H9 (cell line): ENCODE measurements at regions not wholly inside any gene's neighbourhood (a gene's known extent, or its start where the extent isn't known, plus 50 kb on each side); places are given as distances from the start of the nearest gene placed in this dataset.

Source experiments
- DNase-seq: peaks from one replicate; pipeline ENCODE4 v3.0.0-alpha.2; 2017
- H2AFZ ChIP-seq: one replicate; pipeline ENCODE4 v1.6.1; 2013; ENCODE audit warnings: mild to moderate bottlenecking, low read length, control low read depth, moderate library complexity
- H2AK5ac ChIP-seq: 2 replicates; pipeline ENCODE4 v1.6.1; 2013; ENCODE audit warnings: low read length, control low read depth, mixed read lengths; ENCODE audit not compliant: insufficient read length
- H2BK120ac ChIP-seq: one replicate; pipeline ENCODE4 v1.6.1; 2013; ENCODE audit warnings: low read depth, mild to moderate bottlenecking, low read length, control low read depth, inconsistent platforms; ENCODE audit not compliant: poor library complexity, severe bottlenecking
- H2BK12ac ChIP-seq: 2 replicates; pipeline ENCODE4 v1.6.1; 2013; ENCODE audit warnings: low read length, control low read depth, mixed read lengths, low read depth; ENCODE audit not compliant: insufficient read length
- H2BK15ac ChIP-seq: 2 replicates; pipeline ENCODE4 v1.6.1; 2013; ENCODE audit warnings: low read depth, low read length, control low read depth
- H2BK20ac ChIP-seq: one replicate; pipeline ENCODE4 v1.6.1; 2013; ENCODE audit warnings: low read depth, mild to moderate bottlenecking, low read length, control low read depth, inconsistent platforms; ENCODE audit not compliant: poor library complexity, severe bottlenecking
- H2BK5ac ChIP-seq: 2 replicates; pipeline ENCODE4 v1.6.1; 2013; ENCODE audit warnings: low read length, control low read depth, mixed read lengths; ENCODE audit not compliant: insufficient read length
- H3K14ac ChIP-seq: 2 replicates; pipeline ENCODE4 v1.6.1; 2013; ENCODE audit warnings: low read length, control low read depth; ENCODE audit not compliant: insufficient read depth
- H3K18ac ChIP-seq: 2 replicates; pipeline ENCODE4 v1.6.1; 2013; ENCODE audit warnings: low read depth, mild to moderate bottlenecking, mixed read lengths, low read length, control low read depth; ENCODE audit not compliant: insufficient read length
- H3K23ac ChIP-seq: 2 replicates; pipeline ENCODE4 v1.6.1; 2013; ENCODE audit warnings: low read length, control low read depth, mixed read lengths, low read depth; ENCODE audit not compliant: insufficient read length
- H3K23me2 ChIP-seq: 2 replicates; pipeline ENCODE4 v1.6.1; 2013; ENCODE audit warnings: low read depth, mild to moderate bottlenecking, mixed read lengths, low read length, control low read depth; ENCODE audit not compliant: insufficient read length, poor library complexity, severe bottlenecking
- H3K27ac ChIP-seq: 2 replicates; pipeline ENCODE4 v1.5.1; 2013; ENCODE audit warnings: low read length, control low read depth, mixed read lengths, low read depth; ENCODE audit not compliant: insufficient read length
- H3K27me3 ChIP-seq: 2 replicates; pipeline ENCODE4 v1.6.1; 2013; ENCODE audit warnings: low read length, control low read depth, inconsistent platforms; ENCODE audit not compliant: insufficient read depth
- H3K4ac ChIP-seq: 2 replicates; pipeline ENCODE4 v1.6.1; 2013; ENCODE audit warnings: low read depth, mild to moderate bottlenecking, control low read depth, inconsistent platforms, low read length, moderate library complexity
- H3K4me1 ChIP-seq: 2 replicates; pipeline ENCODE4 v1.6.1; 2013; ENCODE audit warnings: low read length, control low read depth, inconsistent platforms; ENCODE audit not compliant: insufficient read depth
- H3K4me2 ChIP-seq: 2 replicates; pipeline ENCODE4 v1.6.1; 2013; ENCODE audit warnings: low read length, control low read depth, mixed read lengths; ENCODE audit not compliant: insufficient read length, insufficient read depth
- H3K56ac ChIP-seq: 2 replicates; pipeline ENCODE4 v1.6.1; 2013; ENCODE audit warnings: low read depth, mild to moderate bottlenecking, mixed read lengths, low read length, control low read depth; ENCODE audit not compliant: insufficient read length
- H3K79me1 ChIP-seq: 2 replicates; pipeline ENCODE4 v1.6.1; 2013; ENCODE audit warnings: low read depth, mild to moderate bottlenecking, moderate library complexity, low read length, control low read depth, inconsistent platforms; ENCODE audit not compliant: insufficient read depth, poor library complexity, severe bottlenecking
- H3K79me2 ChIP-seq: 2 replicates; pipeline ENCODE4 v1.6.1; 2013; ENCODE audit warnings: low read length, control low read depth, inconsistent platforms; ENCODE audit not compliant: insufficient read depth
- H3K9ac ChIP-seq: 2 replicates; pipeline ENCODE4 v1.6.1; 2013; ENCODE audit warnings: low read length, control low read depth, mixed read lengths; ENCODE audit not compliant: insufficient read length; ENCODE audit errors: extremely low read depth
- H3K9me3 ChIP-seq: one replicate; pipeline ENCODE4 v1.6.1; 2013; ENCODE audit warnings: low read depth, low read length, inconsistent platforms; ENCODE audit not compliant: control insufficient read depth
- H3T11ph ChIP-seq: one replicate; pipeline ENCODE4 v1.6.1; 2013; ENCODE audit warnings: mild to moderate bottlenecking, low read length, control low read depth, inconsistent platforms
- H4K20me1 ChIP-seq: one replicate; pipeline ENCODE4 v1.6.1; 2013; ENCODE audit not compliant: control insufficient read depth, insufficient read length, insufficient read depth
- H4K5ac ChIP-seq: 2 replicates; pipeline ENCODE4 v1.6.1; 2013; ENCODE audit warnings: low read depth, mild to moderate bottlenecking, mixed read lengths, low read length, control low read depth; ENCODE audit not compliant: insufficient read length
- H4K8ac ChIP-seq: replicated peaks from 2 replicates; pipeline ENCODE4 v1.6.1; 2013; ENCODE audit warnings: low read length, control low read depth, mixed read lengths, low read depth; ENCODE audit not compliant: insufficient read length
- H4K91ac ChIP-seq: 2 replicates; pipeline ENCODE4 v1.6.1; 2013; ENCODE audit warnings: low read depth, mild to moderate bottlenecking, moderate library complexity, mixed read lengths, low read length, control low read depth; ENCODE audit not compliant: insufficient read length
- H3K27ac Mint-ChIP-seq, 3 experiments: 2 replicates in 2 of 3; 3 replicates in 1 of 3; pipeline ENCODE4 v1.8.0; 2020 to 2021; ENCODE audit warnings: mixed read lengths in 3 of 3, mild to moderate bottlenecking in 1 of 3, moderate library complexity in 1 of 3
- H3K27me3 Mint-ChIP-seq: 2 replicates; pipeline ENCODE4 v1.8.0; 2021; ENCODE audit warnings: low read depth, mild to moderate bottlenecking, moderate library complexity, mixed read lengths
- H3K36me3 Mint-ChIP-seq, 3 experiments: 2 replicates in 2 of 3; 3 replicates in 1 of 3; pipeline ENCODE4 v1.8.0; 2020 to 2021; ENCODE audit warnings: low read depth in 3 of 3, mixed read lengths in 3 of 3; ENCODE audit not compliant: insufficient read depth in 1 of 3
- H3K4me1 Mint-ChIP-seq, 2 experiments: 2 replicates each; pipeline ENCODE4 v1.8.0; 2020; ENCODE audit warnings: mixed read lengths in 2 of 2
- H3K4me3 Mint-ChIP-seq, 2 experiments: 2 replicates in 1 of 2; 3 replicates in 1 of 2; pipeline ENCODE4 v1.8.0; 2020 to 2021; ENCODE audit warnings: mild to moderate bottlenecking in 2 of 2, mixed read lengths in 2 of 2, moderate library complexity in 1 of 2
- H3K9me3 Mint-ChIP-seq, 2 experiments: 2 replicates in 1 of 2; 3 replicates in 1 of 2; pipeline ENCODE4 v1.8.0; 2020; ENCODE audit warnings: mild to moderate bottlenecking in 2 of 2, mixed read lengths in 2 of 2, moderate library complexity in 1 of 2
- CTCF ChIP-seq: fragments of 200-600 bp; sonication (generic); conservative IDR thresholded peaks from 3 replicates; pipeline ENCODE4 v1.8.0; 2021; ENCODE audit warnings: antibody characterized with exemption, mild to moderate bottlenecking
- WGBS: extraction: QIAGEN DNeasy Blood & Tissue Kit; methylation state at CpG from one replicate; pipeline ENCODE4 v1.1.7; 2013; ENCODE audit warnings: missing lambda C conversion rate, low lambda C conversion rate, mixed read lengths; ENCODE audit not compliant: insufficient read length; ENCODE audit errors: extremely low coverage; 5-methylcytosine and 5-hydroxymethylcytosine counted together

- H3K23me2 ChIP-seq, result no peaks in the 10 kb centered on the region
- no peak overlapping the region for H2BK15ac ChIP-seq
- no peak overlapping the region for H2BK20ac ChIP-seq
- Mint-ChIP-seq H3K27ac (no peak overlapping the region; a peak in 2 of 7 replicates), H3K27me3 (peaks cover 9% of the 10 kb centered on the region), H3K36me3 (no peaks in the 10 kb centered on the region), H3K4me1 (peaks cover 8 to 16% of the 10 kb centered on the region in 2 experiments), H3K9me3 (no peaks in the 10 kb centered on the region), H3K4me3 (no peak overlapping the region; a peak in 1 of 5 replicates)
- no peak overlapping the region for H2AFZ ChIP-seq
- no peak overlapping the region for H3K4ac ChIP-seq
- H2BK12ac ChIP-seq, result no peak overlapping the region
- TF ChIP-seq CTCF, result peak; percentile 55
- no peak overlapping the region; the same call in 1 of the 2 replicates for H3K14ac ChIP-seq
- no peaks in the 10 kb centered on the region for H3K79me1 ChIP-seq
- no peaks in the 10 kb centered on the region for H3K79me2 ChIP-seq
- H4K91ac ChIP-seq, result no peak overlapping the region
- H4K5ac ChIP-seq, result no peak overlapping the region
- H3K9me3 ChIP-seq, result no peaks in the 10 kb centered on the region
- no peak overlapping the region for H3K56ac ChIP-seq
- H3K4me1 ChIP-seq, result no peaks in the 10 kb centered on the region
- no peaks in the 10 kb centered on the region for H3K27me3 ChIP-seq
- H3T11ph ChIP-seq, result no peak overlapping the region
- no peak overlapping the region for H4K8ac ChIP-seq
- no peak overlapping the region for H2AK5ac ChIP-seq
- no peaks in the 10 kb centered on the region for H4K20me1 ChIP-seq
- no peak overlapping the region for H3K18ac ChIP-seq
- WGBS, result no CpG with 5 or more reads among the region's 18 CpGs
- H2BK120ac ChIP-seq, result no peak overlapping the region
- H3K23ac ChIP-seq, result no peak overlapping the region
- H3K27ac ChIP-seq, result no peak overlapping the region
- no peak overlapping the region for H3K9ac ChIP-seq
- DNase-seq, result peak; percentile 58
- no peak overlapping the region for H2BK5ac ChIP-seq
- no peak overlapping the region for H3K4me2 ChIP-seq
Observed at GRCh38 chr15:77722759-77723460, 90.2 kb upstream of the LINGO1 start.
